ENCODE measurements at regions not wholly inside any gene's neighbourhood (a gene's known extent, or its start where the extent isn't known, plus 50 kb on each side); places are given as distances from the start of the nearest gene placed in this dataset.

GRCh38 chr17:77437747-77438146, 297.0 kb downstream of the SEC14L1 start:
- H4K20me1 ChIP-seq (ENCODE audit: low read depth, low read length) = no peaks in the 10 kb centered on the region
- H3K79me2 ChIP-seq (ENCODE audit: insufficient read depth, low read length) = peaks cover 36% of the 10 kb centered on the region
- peak overlapping the region; percentile 91 for H3K9ac ChIP-seq (ENCODE audit: low read length)
- no peaks in the 10 kb centered on the region for H3K27me3 ChIP-seq (ENCODE audit: low read length)
- peak overlapping the region; percentile 72 for H3K4me2 ChIP-seq (ENCODE audit: low read depth, low read length, poor library complexity, severe bottlenecking)
- no peaks in the 10 kb centered on the region for H3K9me2 ChIP-seq (replicated peaks; ENCODE audit: insufficient read depth, low read length)
- no peak overlapping the region for H2AFZ ChIP-seq (ENCODE audit: low read depth, low read length, severe bottlenecking)
- no peaks in the 10 kb centered on the region for H3K36me3 ChIP-seq (ENCODE audit: low read length)
- H3F3A ChIP-seq (ENCODE audit: insufficient read depth) = peaks cover 91% of the 10 kb centered on the region
- H3K4me3 ChIP-seq (ENCODE audit: insufficient read depth, low read length, poor library complexity, severe bottlenecking) = peak overlapping the region; percentile 27
- H3K9me3 ChIP-seq (ENCODE audit: insufficient read depth, low read length) = no peaks in the 10 kb centered on the region
- TF ChIP-seq CTCF (IDR thresholded peaks at IDR 0.05; ENCODE audit: insufficient read depth, low read length, poor library complexity, severe bottlenecking) (no peak), EZH2phosphoT487 (conservative IDR thresholded peaks at IDR 0.05; ENCODE audit: low read length) (no peak)
- peak overlapping the region; percentile 100 for H3K27ac ChIP-seq (ENCODE audit: low read depth, low read length)

DNA sequence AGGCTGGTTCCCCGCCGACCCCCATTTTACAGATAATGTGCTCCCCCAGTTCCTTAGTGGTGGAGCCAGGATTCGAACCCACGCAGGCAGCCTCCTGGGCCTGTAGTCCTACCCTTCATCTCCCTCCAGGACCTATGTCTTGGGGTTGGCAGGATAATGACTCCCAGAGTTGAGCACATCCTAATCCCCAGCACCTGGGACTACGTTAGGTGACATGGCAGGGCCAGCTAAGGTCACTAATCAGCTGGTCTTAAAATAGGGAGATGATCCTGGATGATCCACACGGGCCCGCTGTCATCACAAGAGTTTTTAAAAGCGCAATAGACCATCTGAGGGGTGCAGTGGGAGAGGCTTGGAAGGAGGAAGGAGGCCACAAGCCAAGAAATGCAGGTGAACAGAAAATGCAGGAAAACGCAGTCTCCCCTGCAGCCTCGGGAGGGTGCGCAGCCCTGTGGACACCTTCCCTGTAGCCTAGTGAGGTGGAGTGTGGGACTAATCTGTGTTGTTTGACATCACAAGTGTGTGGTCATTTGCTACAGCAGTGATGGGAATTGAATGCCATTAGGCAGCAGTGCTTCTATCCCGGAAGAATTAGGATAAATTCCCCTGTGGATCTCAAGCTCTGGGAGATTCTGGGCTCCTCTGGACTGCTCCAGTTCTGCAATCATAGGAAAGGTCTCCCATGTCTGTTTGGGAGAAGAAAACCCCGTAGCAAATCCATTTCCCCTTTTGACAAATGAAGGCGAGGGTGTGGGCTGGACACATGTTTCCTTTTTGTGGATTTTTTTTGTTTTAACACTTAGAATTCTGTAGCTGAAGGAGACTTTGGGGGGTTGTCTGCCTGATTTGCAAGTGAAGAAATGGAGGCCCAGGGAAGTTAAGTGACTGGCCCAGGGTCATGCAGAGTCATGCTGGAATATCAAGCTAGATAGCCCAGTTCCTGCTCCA, 297.7 kb downstream of the SEC14L1 start:
- peak overlapping the region; percentile 14 for H3K4me3 ChIP-seq (ENCODE audit: insufficient read depth, low read length, poor library complexity, severe bottlenecking)
- peak overlapping the region; percentile 100 for H3K27ac ChIP-seq (ENCODE audit: low read depth, low read length)
- H3F3A ChIP-seq (ENCODE audit: insufficient read depth) = peaks cover 93% of the 10 kb centered on the region
- no peak for TF ChIP-seq EZH2phosphoT487 (conservative IDR thresholded peaks at IDR 0.05; ENCODE audit: low read length)
- no peak for TF ChIP-seq CTCF (IDR thresholded peaks at IDR 0.05; ENCODE audit: insufficient read depth, low read length, poor library complexity, severe bottlenecking)
- H3K9me3 ChIP-seq (ENCODE audit: insufficient read depth, low read length) = no peaks in the 10 kb centered on the region
- H3K36me3 ChIP-seq (ENCODE audit: low read length) = no peaks in the 10 kb centered on the region
- peak overlapping the region; percentile 91 for H3K9ac ChIP-seq (ENCODE audit: low read length)
- H3K27me3 ChIP-seq (ENCODE audit: low read length) = no peaks in the 10 kb centered on the region
- peak overlapping the region; percentile 72 for H3K4me2 ChIP-seq (ENCODE audit: low read depth, low read length, poor library complexity, severe bottlenecking)
- no peaks in the 10 kb centered on the region for H3K9me2 ChIP-seq (replicated peaks; ENCODE audit: insufficient read depth, low read length)
- H4K20me1 ChIP-seq (ENCODE audit: low read depth, low read length) = no peaks in the 10 kb centered on the region
- H3K79me2 ChIP-seq (ENCODE audit: insufficient read depth, low read length) = peaks cover 37% of the 10 kb centered on the region
- H2AFZ ChIP-seq (ENCODE audit: low read depth, low read length, severe bottlenecking) = no peak overlapping the region

DNA sequence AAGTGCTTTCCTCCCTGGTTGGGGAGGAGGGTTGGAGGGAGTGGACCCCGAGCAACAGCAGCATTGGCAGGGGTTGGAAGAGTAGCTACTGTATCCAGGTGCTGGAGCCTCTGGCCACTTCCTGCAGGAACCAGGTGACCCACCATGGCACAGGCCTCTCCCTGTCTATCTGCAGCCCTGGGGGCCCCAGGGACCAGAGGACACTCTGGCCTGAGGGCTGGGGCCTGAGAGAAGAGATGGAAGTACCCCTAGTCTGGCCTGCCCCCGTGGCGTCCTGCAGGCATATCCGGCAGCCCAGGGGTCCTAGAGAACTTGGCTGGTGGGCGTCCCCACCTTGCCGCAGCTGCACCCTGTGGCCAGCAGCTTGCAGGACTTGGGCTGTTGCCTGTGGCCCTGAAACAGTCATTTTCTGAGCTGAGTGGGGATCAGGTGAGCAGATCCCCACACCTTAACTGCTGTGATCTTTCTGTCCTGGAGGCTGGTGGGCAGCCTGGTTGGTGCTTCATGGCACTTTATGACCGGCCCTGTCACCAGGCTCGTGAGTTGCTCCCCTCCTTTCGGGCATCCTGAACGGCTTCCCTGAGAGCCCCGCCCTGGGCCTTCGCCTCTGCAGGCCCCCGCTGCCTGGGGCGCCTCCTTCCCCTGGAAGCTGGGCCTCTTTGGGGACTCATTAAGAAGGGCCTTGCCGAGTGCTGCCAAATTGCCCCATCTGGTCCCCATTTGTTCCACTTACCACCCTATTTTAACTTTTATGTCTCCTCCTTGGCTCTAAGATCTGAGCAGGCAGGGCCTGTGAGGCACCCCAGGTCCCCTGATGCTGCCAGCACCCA, 298.6 kb downstream of the SEC14L1 start:
- no peaks in the 10 kb centered on the region for H3K9me2 ChIP-seq (replicated peaks; ENCODE audit: insufficient read depth, low read length)
- H3K27ac ChIP-seq (ENCODE audit: low read depth, low read length) = peak overlapping the region; percentile 100
- H3K27me3 ChIP-seq (ENCODE audit: low read length) = no peaks in the 10 kb centered on the region
- H2AFZ ChIP-seq (ENCODE audit: low read depth, low read length, severe bottlenecking) = no peak overlapping the region
- no peaks in the 10 kb centered on the region for H3K36me3 ChIP-seq (ENCODE audit: low read length)
- H3K4me2 ChIP-seq (ENCODE audit: low read depth, low read length, poor library complexity, severe bottlenecking) = peak overlapping the region; percentile 72
- no peak overlapping the region for H3K4me3 ChIP-seq (ENCODE audit: insufficient read depth, low read length, poor library complexity, severe bottlenecking)
- peaks cover 93% of the 10 kb centered on the region for H3F3A ChIP-seq (ENCODE audit: insufficient read depth)
- H3K9me3 ChIP-seq (ENCODE audit: insufficient read depth, low read length) = no peaks in the 10 kb centered on the region
- peak overlapping the region; percentile 91 for H3K9ac ChIP-seq (ENCODE audit: low read length)
- peaks cover 37% of the 10 kb centered on the region for H3K79me2 ChIP-seq (ENCODE audit: insufficient read depth, low read length)
- TF ChIP-seq CTCF (IDR thresholded peaks at IDR 0.05; ENCODE audit: insufficient read depth, low read length, poor library complexity, severe bottlenecking) (no peak), EZH2phosphoT487 (conservative IDR thresholded peaks at IDR 0.05; ENCODE audit: low read length) (no peak)
- no peaks in the 10 kb centered on the region for H4K20me1 ChIP-seq (ENCODE audit: low read depth, low read length)
